Colonic mucosa (tissue), 4 donors: ENCODE measurements at regions not wholly inside any gene's neighbourhood (a gene's known extent, or its start where the extent isn't known, plus 50 kb on each side); places are given as distances from the start of the nearest gene placed in this dataset.

Experiments
- DNase-seq: peaks from one replicate; pipeline ENCODE4 v3.0.0-alpha.2; 2020
- H3K27ac ChIP-seq: fragments of 200-600 bp; one replicate; pipeline ENCODE4 v1.8.0; 2021
- H3K27me3 ChIP-seq: fragments of 200-600 bp; one replicate; pipeline ENCODE4 v1.8.0; 2021
- H3K36me3 ChIP-seq: fragments of 200-600 bp; one replicate; pipeline ENCODE4 v1.8.0; 2021
- H3K4me1 ChIP-seq: fragments of 200-600 bp; one replicate; pipeline ENCODE4 v1.8.0; 2021; ENCODE audit warnings: mild to moderate bottlenecking
- H3K4me3 ChIP-seq: fragments of 200-600 bp; one replicate; pipeline ENCODE4 v1.8.0; 2021
- H3K9ac ChIP-seq, 2 donors: one replicate each; pipeline ENCODE4 v1.7.0; 2013; ENCODE audit warnings: control low read depth in 2 of 2, low read depth in 2 of 2, low read length in 2 of 2
- H3K9me3 ChIP-seq: fragments of 200-600 bp; one replicate; pipeline ENCODE4 v1.8.0; 2021
- CTCF ChIP-seq: fragments of 200-600 bp; IDR thresholded peaks from one replicate; pipeline ENCODE4 v1.8.0; 2022; ENCODE audit warnings: antibody characterized with exemption, mild to moderate bottlenecking
- intact Hi-C: fragments of 100-400 bp; cut with DNase I; formaldehyde crosslinking; loops from one replicate; pipeline ENCODE4 v1.14.1; 2022
- donor health status: healthy.
- donor health status: DM: no; HTN: no; CAD: no.
- donor health status: DM: no; HTN: no; CAD: no.

GRCh38 chr2:106580241-106580640, 93.1 kb downstream of the CD8B2 start:
- no peaks in the 10 kb centered on the region for H3K4me1 ChIP-seq
- no peak for TF ChIP-seq CTCF
- H3K27ac ChIP-seq = no peak overlapping the region
- H3K9me3 ChIP-seq = no peaks in the 10 kb centered on the region
- DNase-seq = no peak
- H3K36me3 ChIP-seq = no peaks in the 10 kb centered on the region
- no peaks in the 10 kb centered on the region for H3K27me3 ChIP-seq
- H3K4me3 ChIP-seq = no peak overlapping the region
- intact Hi-C loops = loop anchor here (5.0 kb wide), 1 partner anchor 478 kb away; no protein-coding TSS in a partner anchor
- no peak overlapping the region for H3K9ac ChIP-seq

GRCh38 chr2:106581328-106581727, 94.2 kb downstream of the CD8B2 start:
- Histone ChIP-seq H3K27me3 (no peaks in the 10 kb centered on the region), H3K4me3 (no peak overlapping the region), H3K4me1 (no peaks in the 10 kb centered on the region), H3K9ac (no peak overlapping the region), H3K9me3 (no peaks in the 10 kb centered on the region), H3K27ac (no peak overlapping the region), H3K36me3 (no peaks in the 10 kb centered on the region)
- no peak for TF ChIP-seq CTCF
- DNase-seq = no peak
- intact Hi-C loops = loop anchor here (5.0 kb wide), 1 partner anchor 479 kb away; no protein-coding TSS in a partner anchor

GRCh38 chr2:106581755-106582147, 94.6 kb downstream of the CD8B2 start:
- Histone ChIP-seq H3K9me3 (no peaks in the 10 kb centered on the region), H3K27ac (no peak overlapping the region), H3K27me3 (no peaks in the 10 kb centered on the region), H3K9ac (no peak overlapping the region), H3K4me3 (peak overlapping the region; percentile 21), H3K4me1 (no peaks in the 10 kb centered on the region), H3K36me3 (no peaks in the 10 kb centered on the region)
- intact Hi-C loops = loop anchor here (5.0 kb wide), 1 partner anchor 479 kb away; no protein-coding TSS in a partner anchor
- no peak for DNase-seq
- no peak for TF ChIP-seq CTCF

GRCh38 chr2:106582148-106583143, 95.3 kb downstream of the CD8B2 start:
- H3K27me3 ChIP-seq = no peaks in the 10 kb centered on the region
- intact Hi-C loops = loop anchor here (5.0 kb wide), 1 partner anchor 480 kb away; no protein-coding TSS in a partner anchor
- H3K9me3 ChIP-seq = no peaks in the 10 kb centered on the region
- H3K4me1 ChIP-seq = no peaks in the 10 kb centered on the region
- H3K27ac ChIP-seq = no peak overlapping the region
- H3K9ac ChIP-seq = no peak overlapping the region
- TF ChIP-seq CTCF = peak; percentile 79
- no peaks in the 10 kb centered on the region for H3K36me3 ChIP-seq
- peak overlapping the region; percentile 21 for H3K4me3 ChIP-seq
- peak; percentile 80 for DNase-seq

GRCh38 chr2:106584304-106584954, 97.3 kb downstream of the CD8B2 start:
- H3K9ac ChIP-seq = no peak overlapping the region
- H3K4me1 ChIP-seq = no peaks in the 10 kb centered on the region
- TF ChIP-seq CTCF = no peak
- intact Hi-C loops = loop anchor here (5.0 kb wide), 1 partner anchor 482 kb away; no protein-coding TSS in a partner anchor
- no peaks in the 10 kb centered on the region for H3K36me3 ChIP-seq
- no peak for DNase-seq
- no peak overlapping the region for H3K27ac ChIP-seq
- no peaks in the 10 kb centered on the region for H3K27me3 ChIP-seq
- no peak overlapping the region for H3K4me3 ChIP-seq
- H3K9me3 ChIP-seq = no peaks in the 10 kb centered on the region
